ENCODE measurements at regions not wholly inside any gene's neighbourhood (a gene's known extent, or its start where the extent isn't known, plus 50 kb on each side); places are given as distances from the start of the nearest gene placed in this dataset.

DNA sequence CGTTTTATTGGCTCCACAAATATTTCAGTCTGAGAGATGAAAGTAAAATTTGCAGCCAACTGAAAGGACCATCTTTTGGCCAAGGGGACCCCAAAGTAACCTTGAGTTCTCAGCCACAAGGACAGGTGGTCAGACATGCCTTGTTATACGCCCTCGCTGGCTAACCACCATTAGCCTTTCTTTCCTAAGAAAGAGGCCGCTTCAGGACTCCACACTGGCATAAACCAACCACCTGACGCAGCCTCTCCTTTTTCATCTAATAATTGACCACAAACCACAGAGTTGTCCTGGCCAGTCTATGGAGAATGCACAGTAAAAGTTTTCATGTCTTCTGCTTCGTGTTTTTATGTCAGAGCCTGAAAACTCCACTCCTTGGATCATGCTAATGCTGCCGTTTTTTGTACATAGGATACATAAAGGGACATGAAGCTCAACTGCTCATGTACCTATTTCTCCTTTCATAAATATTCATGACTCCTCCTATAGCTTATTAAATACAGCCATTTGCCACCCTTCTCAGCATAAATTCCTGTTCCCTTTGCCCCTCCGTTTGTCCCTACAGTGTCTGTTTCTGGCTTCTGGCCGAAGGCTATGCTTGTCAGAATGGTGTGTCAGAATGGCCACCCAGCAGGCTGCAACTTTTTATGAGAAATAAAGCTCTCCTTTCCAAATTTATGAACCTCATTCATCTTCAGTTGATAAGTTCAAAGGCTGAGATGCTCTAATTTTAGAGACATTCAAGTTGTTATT lies 374.1 kb upstream of the RBMS3 start:
- in situ Hi-C loops (cut with HindIII; ENCODE audit: low sequenced_read_pairs) = no loop called here
- TF ChIP-seq, protein P1, sequence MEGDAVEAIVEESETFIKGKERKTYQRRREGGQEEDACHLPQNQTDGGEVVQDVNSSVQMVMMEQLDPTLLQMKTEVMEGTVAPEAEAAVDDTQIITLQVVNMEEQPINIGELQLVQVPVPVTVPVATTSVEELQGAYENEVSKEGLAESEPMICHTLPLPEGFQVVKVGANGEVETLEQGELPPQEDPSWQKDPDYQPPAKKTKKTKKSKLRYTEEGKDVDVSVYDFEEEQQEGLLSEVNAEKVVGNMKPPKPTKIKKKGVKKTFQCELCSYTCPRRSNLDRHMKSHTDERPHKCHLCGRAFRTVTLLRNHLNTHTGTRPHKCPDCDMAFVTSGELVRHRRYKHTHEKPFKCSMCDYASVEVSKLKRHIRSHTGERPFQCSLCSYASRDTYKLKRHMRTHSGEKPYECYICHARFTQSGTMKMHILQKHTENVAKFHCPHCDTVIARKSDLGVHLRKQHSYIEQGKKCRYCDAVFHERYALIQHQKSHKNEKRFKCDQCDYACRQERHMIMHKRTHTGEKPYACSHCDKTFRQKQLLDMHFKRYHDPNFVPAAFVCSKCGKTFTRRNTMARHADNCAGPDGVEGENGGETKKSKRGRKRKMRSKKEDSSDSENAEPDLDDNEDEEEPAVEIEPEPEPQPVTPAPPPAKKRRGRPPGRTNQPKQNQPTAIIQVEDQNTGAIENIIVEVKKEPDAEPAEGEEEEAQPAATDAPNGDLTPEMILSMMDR (IDR thresholded peaks at IDR 0.05; ENCODE audit: low read depth, low read length) = no peak
- no peak overlapping the region for H3K4me3 ChIP-seq (ENCODE audit: low read depth, low read length)
- DNase-seq (ENCODE audit: low read depth, low spot score) = no peak

DNA sequence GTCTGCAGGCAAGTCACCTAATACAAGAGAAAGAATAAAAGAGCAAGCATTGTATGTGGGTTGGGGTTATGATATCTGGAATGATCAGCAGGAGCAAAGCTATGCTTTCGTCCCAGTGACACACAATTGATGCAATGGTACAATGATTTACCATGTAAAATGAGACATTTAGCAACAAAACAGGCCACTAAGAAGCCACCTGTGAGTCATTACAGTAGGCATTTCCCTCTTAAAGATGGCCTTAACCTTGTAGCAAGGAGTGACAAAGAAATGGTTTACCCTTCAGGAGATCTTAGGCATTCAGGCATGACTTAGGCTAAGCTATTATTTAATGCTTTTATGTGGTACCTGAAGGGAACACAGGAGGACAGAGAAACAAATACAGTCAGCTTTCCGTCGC lies 373.3 kb upstream of the RBMS3 start:
- TF ChIP-seq, protein P1 (IDR thresholded peaks at IDR 0.05; ENCODE audit: low read depth, low read length) = no peak
- DNase-seq (ENCODE audit: low read depth, low spot score) = no peak
- in situ Hi-C loops (cut with HindIII; ENCODE audit: low sequenced_read_pairs) = no loop called here
- no peak overlapping the region for H3K4me3 ChIP-seq (ENCODE audit: low read depth, low read length)

DNA sequence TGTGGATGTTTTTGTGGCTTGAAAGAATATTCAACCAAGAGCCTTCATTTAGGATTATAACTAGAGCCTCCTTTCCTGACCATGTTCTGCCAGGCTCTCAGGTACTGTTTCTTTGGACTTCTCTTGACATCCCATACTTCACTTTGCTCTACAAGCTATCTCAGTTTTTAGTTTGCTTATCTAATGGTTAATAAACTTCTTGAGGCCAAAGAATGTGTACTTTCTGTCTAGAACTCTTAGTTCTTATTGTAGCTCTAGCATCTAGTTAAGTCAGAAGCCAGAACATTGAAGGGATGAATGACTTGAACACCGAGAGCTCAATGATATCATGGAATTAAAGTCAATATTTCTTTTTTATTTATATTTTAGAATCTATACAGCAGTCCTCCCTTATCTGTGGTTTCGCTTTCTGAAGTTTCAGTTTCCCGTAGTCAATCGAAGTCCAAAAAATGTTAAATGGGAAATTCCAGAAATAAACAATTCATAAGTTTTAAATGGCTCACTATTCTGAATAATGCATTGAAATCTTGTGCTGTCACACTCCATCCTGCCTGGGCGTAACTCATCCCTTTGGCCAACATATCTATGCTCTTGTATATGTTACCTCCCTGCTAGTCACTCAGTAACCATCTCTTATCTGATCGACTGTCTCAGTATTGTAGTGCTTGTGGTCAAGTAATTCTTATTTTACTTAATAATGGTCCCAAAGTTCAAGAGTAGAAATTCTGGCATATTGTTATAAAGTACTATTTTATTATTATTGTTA lies 368.6 kb upstream of the RBMS3 start:
- TF ChIP-seq, protein P1 (IDR thresholded peaks at IDR 0.05; ENCODE audit: low read depth, low read length) = no peak
- in situ Hi-C loops (cut with HindIII; ENCODE audit: low sequenced_read_pairs) = no loop called here
- DNase-seq (ENCODE audit: low read depth, low spot score) = no peak
- H3K4me3 ChIP-seq (ENCODE audit: low read depth, low read length) = no peak overlapping the region

DNA sequence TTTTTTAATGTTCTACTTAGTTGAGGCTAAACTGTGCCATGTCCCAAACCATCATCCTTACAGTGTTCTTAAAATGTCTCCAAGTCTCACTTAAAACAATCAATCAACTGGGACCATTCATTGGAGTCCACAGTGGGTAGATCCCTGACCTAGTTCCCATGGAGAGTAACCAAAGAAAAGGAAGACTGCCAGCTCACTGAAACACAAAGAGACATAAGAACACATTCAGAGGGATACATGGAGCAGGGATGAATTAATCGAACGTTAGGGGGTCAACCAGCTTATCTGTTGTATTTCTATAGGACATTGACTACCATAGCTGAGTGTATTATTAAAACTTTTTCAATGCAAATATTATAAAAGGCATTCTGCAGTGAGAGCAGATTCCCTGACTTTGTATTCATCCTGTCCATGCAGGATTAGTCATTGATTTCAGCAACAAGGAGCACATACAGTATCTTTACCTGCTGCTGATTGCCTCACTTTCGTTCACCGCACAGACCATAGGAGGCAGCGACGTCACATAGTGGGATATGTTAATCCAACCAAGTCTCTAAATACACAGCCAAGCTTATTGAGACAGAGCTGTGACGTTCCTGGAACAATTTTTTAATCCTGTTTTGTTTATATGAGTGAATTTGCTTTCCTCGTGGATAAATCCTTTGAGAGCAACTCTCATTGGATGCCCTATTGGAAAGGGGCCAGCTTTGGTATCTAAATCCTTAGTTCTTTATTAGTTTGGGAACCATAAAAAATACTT lies 364.9 kb upstream of the RBMS3 start:
- in situ Hi-C loops (cut with HindIII; ENCODE audit: low sequenced_read_pairs) = no loop called here
- peak overlapping the region; percentile 31 for H3K4me3 ChIP-seq (ENCODE audit: low read depth, low read length)
- peak; percentile 75 for DNase-seq (ENCODE audit: low read depth, low spot score)
- TF ChIP-seq, protein P1 (IDR thresholded peaks at IDR 0.05; ENCODE audit: low read depth, low read length) = peak; percentile 23

DNA sequence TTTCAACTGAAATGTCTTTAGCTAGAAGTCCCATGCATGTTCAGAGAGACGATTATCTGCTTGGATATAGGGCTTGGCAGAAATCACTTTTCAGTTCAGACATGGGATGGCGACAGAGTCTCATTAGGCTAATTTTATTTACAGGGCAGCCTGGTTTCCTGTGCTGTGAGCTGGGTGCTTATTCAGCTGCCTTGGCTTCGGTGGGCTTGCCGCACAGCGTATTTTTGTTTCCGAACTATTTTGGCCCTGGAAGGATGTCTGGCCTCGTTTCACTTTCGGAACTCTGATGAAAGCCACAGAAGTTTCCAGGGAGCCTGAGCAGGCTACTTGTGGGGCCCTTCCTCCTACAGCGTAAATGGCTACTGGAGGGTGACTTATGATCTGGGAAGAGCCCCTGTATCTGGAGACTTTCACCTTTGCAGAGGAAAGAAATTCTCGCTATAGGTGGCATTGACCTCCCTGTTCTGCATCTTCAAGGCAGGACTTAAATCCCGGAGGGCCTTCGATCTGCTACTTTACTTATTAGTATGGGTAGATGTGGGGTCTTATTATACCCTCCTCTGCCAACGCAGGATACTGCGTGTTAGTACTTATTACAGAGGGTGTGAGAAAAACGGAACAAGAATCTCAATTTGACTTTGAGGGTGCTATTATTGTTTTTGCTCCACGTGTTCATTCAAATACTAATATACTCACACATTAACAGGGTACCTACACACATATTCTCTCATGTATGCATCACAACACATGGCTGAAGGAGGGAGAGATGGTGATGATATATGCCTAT lies 364.0 kb upstream of the RBMS3 start:
- H3K4me3 ChIP-seq (ENCODE audit: low read depth, low read length) = peak overlapping the region; percentile 31
- TF ChIP-seq, protein P1 (IDR thresholded peaks at IDR 0.05; ENCODE audit: low read depth, low read length) = peak; percentile 68
- in situ Hi-C loops (cut with HindIII; ENCODE audit: low sequenced_read_pairs) = no loop called here
- DNase-seq (ENCODE audit: low read depth, low spot score) = peak; percentile 89

Data from astrocyte of the spinal cord (primary cell).